A673 (cell line): ENCODE measurements at regions not wholly inside any gene's neighbourhood (a gene's known extent, or its start where the extent isn't known, plus 50 kb on each side); places are given as distances from the start of the nearest gene placed in this dataset.

Source experiments
- BruUV-seq: library from RNA; stranded (reverse); fragments of 400-500 nt; replicated peaks from 2 replicates; lab custom pipeline; 2021; lab: Mats Ljungman, UMichigan
- CTCF ChIA-PET: fragments of 300-600 bp; sonication (Branson Sonifier 250); formaldehyde crosslinking; loops from one replicate; lab custom pipeline; 2022; ENCODE audit warnings: antibody characterized with exemption; lab: Charles Lee
- POLR2A ChIA-PET: fragments of 300-600 bp; sonication (Branson Sonifier 250); formaldehyde crosslinking; loops from one replicate; lab custom pipeline; 2022; ENCODE audit warnings: antibody characterized with exemption; ENCODE audit not compliant: low non-redundant PET; lab: Charles Lee
- DNase-seq: peaks from one replicate; pipeline ENCODE4 v3.0.0-alpha.2; 2015; ENCODE audit warnings: low spot score
- H3K27ac ChIP-seq: fragments of 200-600 bp; sonication (generic); 2 replicates; pipeline ENCODE4 v1.5.1; 2016; ENCODE audit warnings: mixed run types, low read depth, mild to moderate bottlenecking, mixed read lengths, antibody characterized with exemption, low read length; ENCODE audit not compliant: poor library complexity, severe bottlenecking
- H3K27me3 ChIP-seq: fragments of 200-600 bp; sonication (generic); replicated peaks from 2 replicates; pipeline ENCODE4 v1.6.1; 2017; ENCODE audit warnings: mixed run types, low read depth, mild to moderate bottlenecking, mixed read lengths, antibody characterized with exemption, low read length; ENCODE audit not compliant: insufficient read depth, poor library complexity
- H3K36me3 ChIP-seq: fragments of 200-600 bp; sonication (generic); 2 replicates; pipeline ENCODE4 v1.6.1; 2016; ENCODE audit warnings: mixed run types, mild to moderate bottlenecking, mixed read lengths, antibody characterized with exemption, low read length; ENCODE audit not compliant: insufficient read depth, poor library complexity, severe bottlenecking
- H3K4me1 ChIP-seq: fragments of 200-600 bp; sonication (generic); 2 replicates; pipeline ENCODE4 v1.6.1; 2017; ENCODE audit warnings: mixed run types, mild to moderate bottlenecking, mixed read lengths, antibody characterized with exemption, low read length; ENCODE audit not compliant: insufficient read depth, poor library complexity, severe bottlenecking
- H3K4me3 ChIP-seq: fragments of 200-600 bp; sonication (generic); 2 replicates; pipeline ENCODE4 v1.5.1; 2016; ENCODE audit warnings: low read depth, mixed run types, mild to moderate bottlenecking, mixed read lengths, low read length; ENCODE audit not compliant: poor library complexity, severe bottlenecking
- H3K9me3 ChIP-seq: fragments of 200-600 bp; sonication (generic); 2 replicates; pipeline ENCODE4 v1.6.1; 2016; ENCODE audit warnings: mixed run types, low read depth, mild to moderate bottlenecking, mixed read lengths, antibody characterized with exemption, low read length; ENCODE audit not compliant: poor library complexity, severe bottlenecking
- EZH2 ChIP-seq: fragments of 200-600 bp; sonication (generic); IDR thresholded peaks from 2 replicates; pipeline ENCODE4 v1.6.1; 2017; ENCODE audit warnings: borderline replicate concordance, low read depth, mild to moderate bottlenecking, mixed read lengths, antibody characterized with exemption, low read length; ENCODE audit not compliant: poor library complexity, severe bottlenecking
- intact Hi-C: fragments of 100-400 bp; cut with micrococcal nuclease; formaldehyde crosslinking; loops from one replicate; pipeline ENCODE4 v1.10.0; 2022; ENCODE audit not compliant: unreplicated experiment
- TF ChIP-seq, protein P1 (sequence below): fragments of 300-800, 200-600 bp; sonication (generic); conservative IDR thresholded peaks from 2 replicates; pipeline ENCODE4 v1.5.1; 2017; ENCODE audit warnings: low read depth, mild to moderate bottlenecking, antibody characterized with exemption, low read length, moderate library complexity, mixed read lengths

DNA sequence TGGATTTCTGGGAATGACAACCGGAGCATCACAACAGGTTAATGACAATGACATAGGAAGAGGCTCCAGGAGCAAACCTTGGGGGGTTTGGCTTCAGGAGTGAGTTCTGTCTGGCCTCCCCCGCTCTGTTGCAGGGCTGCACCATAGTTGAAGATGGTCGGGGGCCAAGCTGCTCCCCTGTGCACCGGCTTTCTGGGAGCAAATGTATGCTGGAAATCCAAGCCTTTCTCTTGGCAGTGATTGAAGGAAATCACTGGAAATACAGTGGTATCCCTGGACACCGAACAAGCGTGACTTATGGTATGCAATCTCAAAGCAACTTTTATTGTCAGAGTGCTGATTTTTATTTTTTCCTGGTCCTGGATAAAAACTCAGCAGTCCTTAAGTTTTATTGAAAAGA is 251.9 kb upstream of the ZNF32 start:
- TF ChIP-seq, protein P1, sequence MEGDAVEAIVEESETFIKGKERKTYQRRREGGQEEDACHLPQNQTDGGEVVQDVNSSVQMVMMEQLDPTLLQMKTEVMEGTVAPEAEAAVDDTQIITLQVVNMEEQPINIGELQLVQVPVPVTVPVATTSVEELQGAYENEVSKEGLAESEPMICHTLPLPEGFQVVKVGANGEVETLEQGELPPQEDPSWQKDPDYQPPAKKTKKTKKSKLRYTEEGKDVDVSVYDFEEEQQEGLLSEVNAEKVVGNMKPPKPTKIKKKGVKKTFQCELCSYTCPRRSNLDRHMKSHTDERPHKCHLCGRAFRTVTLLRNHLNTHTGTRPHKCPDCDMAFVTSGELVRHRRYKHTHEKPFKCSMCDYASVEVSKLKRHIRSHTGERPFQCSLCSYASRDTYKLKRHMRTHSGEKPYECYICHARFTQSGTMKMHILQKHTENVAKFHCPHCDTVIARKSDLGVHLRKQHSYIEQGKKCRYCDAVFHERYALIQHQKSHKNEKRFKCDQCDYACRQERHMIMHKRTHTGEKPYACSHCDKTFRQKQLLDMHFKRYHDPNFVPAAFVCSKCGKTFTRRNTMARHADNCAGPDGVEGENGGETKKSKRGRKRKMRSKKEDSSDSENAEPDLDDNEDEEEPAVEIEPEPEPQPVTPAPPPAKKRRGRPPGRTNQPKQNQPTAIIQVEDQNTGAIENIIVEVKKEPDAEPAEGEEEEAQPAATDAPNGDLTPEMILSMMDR: no peak
- no peak for TF ChIP-seq EZH2
- no peaks in the 10 kb centered on the region for H3K9me3 ChIP-seq

DNA sequence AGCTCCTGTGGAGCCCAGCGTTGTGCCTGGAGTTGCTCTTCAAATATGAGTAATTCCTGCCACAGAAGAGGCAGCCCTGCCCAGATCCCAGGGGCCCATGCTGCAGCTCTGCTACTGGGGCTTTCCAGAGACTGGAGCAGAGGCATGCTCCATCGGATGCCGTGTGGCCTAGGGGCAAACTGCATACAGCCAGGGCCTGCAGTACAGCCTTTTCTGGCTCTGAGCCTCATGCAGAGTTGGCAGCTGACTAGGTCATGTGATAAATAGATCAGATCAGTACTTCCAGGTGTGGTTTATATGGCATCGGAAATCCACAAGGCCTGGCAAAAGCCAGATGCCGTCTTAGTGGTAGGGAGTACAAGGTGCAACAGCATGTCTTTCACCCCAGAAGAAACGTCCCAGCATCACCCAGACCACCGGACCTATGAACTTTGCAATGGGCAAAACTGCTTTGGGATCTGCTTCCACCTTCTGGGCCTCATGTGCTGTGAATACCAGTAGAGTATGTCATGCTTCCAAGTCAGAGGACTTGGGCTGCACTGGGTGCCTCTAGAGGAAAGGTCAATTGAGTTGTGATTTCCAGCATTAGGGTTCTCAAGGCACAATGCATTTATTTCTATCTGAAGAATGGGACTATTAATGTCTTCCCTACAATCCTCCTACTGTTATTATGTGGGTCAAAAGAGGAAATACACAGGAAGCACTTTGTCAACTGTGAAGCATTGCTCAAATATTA is 250.7 kb upstream of the ZNF32 start:
- no peak for DNase-seq
- Histone ChIP-seq H3K4me1 (no peaks in the 10 kb centered on the region), H3K27ac (no peak overlapping the region), H3K4me3 (no peak overlapping the region), H3K9me3 (no peaks in the 10 kb centered on the region), H3K27me3 (no peaks in the 10 kb centered on the region), H3K36me3 (no peaks in the 10 kb centered on the region)
- BruUV-seq: no TSS peak
- intact Hi-C loops: no loop called here
- ChIA-PET POLR2A (no interaction called here), CTCF (no interaction called here)
- no peak for TF ChIP-seq EZH2
- TF ChIP-seq, protein P1: no peak

More for the DNA sequence above, 251.9 kb upstream of the ZNF32 start:
- intact Hi-C loops: no loop called here
- H3K27ac ChIP-seq: no peak overlapping the region
- no peaks in the 10 kb centered on the region for H3K36me3 ChIP-seq
- no peak for DNase-seq
- no TSS peak for BruUV-seq
- ChIA-PET POLR2A (no interaction called here), CTCF (no interaction called here)
- H3K4me1 ChIP-seq: no peaks in the 10 kb centered on the region
- no peak overlapping the region for H3K4me3 ChIP-seq
- no peaks in the 10 kb centered on the region for H3K27me3 ChIP-seq

DNA sequence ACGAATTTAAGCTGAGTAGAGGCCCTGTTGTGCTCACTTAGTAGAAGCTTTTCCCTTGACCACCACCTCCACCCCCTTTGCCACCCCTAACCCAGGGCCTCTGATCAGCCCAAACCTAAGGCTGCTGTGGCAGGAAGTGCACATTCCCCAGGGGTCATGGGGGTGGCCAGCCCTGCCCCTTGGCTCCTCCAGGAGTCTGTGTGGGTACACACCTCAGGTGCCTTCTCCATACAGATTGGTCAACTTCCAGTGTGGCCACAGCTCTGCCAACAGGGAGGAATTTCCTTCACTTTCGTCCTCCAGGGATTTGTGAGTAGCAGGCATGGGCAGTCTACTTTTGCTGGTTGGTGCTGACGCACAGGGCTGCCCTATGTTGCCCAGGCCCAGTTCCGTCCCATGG is 249.9 kb upstream of the ZNF32 start:
- ChIA-PET CTCF (no interaction called here), POLR2A (no interaction called here)
- Histone ChIP-seq H3K9me3 (no peaks in the 10 kb centered on the region), H3K4me3 (no peak overlapping the region), H3K27ac (no peak overlapping the region), H3K4me1 (no peaks in the 10 kb centered on the region), H3K27me3 (no peaks in the 10 kb centered on the region), H3K36me3 (no peaks in the 10 kb centered on the region)
- no peak for DNase-seq
- intact Hi-C loops: no loop called here
- TF ChIP-seq EZH2: no peak
- TF ChIP-seq, protein P1: no peak
- BruUV-seq: no TSS peak
